NCI-H2227 (cell line): ENCODE measurements at regions not wholly inside any gene's neighbourhood (a gene's known extent, or its start where the extent isn't known, plus 50 kb on each side); places are given as distances from the start of the nearest gene placed in this dataset.

Experiments
- DNase-seq: peaks from one replicate; lab custom pipeline; 2025; ENCODE audit not compliant: unreplicated experiment; lab: John Stamatoyannopoulos, UW

- DNase-seq = peak; percentile 59
Observed at GRCh38 chr18:34159691-34160185, 65.0 kb downstream of the NOL4 start.

- peak; percentile 95 for DNase-seq
Observed at GRCh38 chr18:34158881-34159690, 65.6 kb downstream of the NOL4 start.

GRCh38 chr18:34153711-34154110 lies 71.0 kb downstream of the NOL4 start:
- peak; percentile 74 for DNase-seq

DNA sequence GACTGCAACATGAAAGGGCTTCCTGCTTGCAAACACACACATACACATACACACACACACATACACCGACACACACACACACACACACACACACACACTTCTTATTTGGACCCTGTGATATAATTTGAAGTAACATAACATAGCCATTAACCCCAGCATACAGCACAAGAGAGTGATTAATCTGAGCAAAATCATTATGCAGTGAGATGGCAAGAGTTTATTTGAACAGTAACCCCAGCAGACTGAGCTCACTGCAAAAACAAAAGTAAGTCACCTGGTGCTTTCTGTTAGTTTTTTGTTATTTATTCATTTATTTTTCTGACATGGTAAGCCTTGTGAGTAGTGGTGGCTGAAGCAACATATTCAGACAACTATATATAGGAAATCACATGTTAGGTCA lies 93.7 kb downstream of the NOL4 start:
- no peak for DNase-seq

DNA sequence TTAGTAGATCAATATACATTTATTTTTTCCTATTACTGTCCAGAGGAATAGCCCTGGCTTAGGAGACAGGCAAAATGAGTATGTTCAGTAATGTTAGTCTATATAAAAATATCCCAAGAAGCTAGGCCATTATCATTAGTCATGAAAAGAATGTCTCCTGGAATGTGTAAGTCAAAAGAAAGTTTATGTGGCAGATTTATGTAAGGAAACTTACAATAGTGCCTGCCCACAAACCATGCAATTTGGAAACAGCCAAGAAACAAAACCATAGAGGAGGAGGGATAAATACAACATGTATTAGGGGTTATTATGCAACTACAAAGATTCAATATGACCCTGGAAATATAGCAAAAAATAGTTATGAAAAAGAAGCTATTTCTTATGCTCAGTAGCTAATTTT lies 96.3 kb downstream of the NOL4 start:
- no peak for DNase-seq

DNA sequence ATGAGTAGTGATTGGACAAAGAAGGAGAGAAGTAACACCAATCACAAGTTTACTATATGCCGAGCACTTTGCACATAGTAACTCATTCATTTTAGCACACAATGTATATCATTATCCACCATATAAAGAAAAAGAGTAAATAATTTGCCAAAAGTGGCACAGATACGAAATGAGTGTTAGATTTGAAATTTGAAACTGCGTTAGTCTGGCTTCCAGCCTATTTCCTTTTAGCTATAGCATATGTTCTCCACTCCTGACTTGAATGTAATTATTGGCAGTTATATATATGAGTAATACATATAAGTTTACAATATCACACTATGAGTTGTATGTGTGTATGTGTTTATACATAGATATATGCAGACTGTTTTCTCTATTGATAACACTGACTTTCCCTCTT lies 98.6 kb downstream of the NOL4 start:
- DNase-seq = no peak

DNA sequence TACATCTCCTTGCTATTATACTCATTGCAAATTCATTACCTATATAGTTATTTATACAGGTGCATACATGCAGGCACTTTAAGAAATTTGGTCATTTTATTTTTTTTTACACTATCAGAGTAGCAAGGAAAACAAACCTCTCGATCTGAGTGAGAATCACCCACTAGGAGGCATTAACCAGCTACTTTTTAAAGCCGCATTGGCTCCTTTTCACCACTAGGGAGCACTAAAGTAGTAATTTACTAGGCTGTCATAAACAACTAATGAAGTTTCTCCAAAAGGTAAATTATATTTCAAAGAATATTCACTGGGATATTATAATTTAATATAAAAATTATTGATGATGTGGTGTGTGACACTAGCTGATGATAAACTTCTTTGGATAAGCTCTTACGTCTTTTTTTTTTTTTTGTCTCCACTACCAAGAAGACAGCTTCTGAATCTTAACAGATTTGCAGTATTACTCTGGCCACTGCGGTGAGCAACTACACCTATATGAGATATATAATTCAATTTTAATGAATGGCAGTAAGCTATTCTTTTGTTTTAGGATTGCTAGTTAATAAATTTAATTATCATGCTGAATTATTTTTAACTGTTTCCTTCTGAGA lies 101.9 kb downstream of the NOL4 start:
- peak; percentile 78 for DNase-seq

- DNase-seq = no peak
Observed at GRCh38 chr18:34121200-34121721, 103.5 kb downstream of the NOL4 start.

DNA sequence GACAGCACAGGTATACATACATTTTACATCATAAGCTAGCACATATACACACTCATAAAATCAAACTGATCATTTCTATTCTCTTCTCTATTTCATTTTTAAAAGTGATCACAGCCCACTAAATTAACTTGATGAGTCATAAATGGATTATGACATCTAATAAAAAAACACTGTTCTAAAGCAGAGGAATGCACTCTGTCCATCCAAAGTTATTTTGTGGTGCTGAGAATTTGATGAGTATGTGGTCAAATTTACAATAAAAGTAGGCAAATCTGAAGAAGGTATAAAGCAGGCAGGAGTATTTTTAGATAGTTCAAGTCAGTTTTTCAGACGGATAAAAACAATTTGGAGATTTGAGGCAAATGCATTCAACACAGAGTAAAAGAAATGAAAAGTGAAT lies 104.4 kb downstream of the NOL4 start:
- DNase-seq = no peak

- peak; percentile 85 for DNase-seq
Observed at GRCh38 chr18:34117319-34117718, 107.4 kb downstream of the NOL4 start.

- DNase-seq = no peak
Observed at GRCh38 chr18:34115409-34116081, 109.2 kb downstream of the NOL4 start.

GRCh38 chr18:34114996-34115395 lies 109.7 kb downstream of the NOL4 start:
- no peak for DNase-seq

DNA sequence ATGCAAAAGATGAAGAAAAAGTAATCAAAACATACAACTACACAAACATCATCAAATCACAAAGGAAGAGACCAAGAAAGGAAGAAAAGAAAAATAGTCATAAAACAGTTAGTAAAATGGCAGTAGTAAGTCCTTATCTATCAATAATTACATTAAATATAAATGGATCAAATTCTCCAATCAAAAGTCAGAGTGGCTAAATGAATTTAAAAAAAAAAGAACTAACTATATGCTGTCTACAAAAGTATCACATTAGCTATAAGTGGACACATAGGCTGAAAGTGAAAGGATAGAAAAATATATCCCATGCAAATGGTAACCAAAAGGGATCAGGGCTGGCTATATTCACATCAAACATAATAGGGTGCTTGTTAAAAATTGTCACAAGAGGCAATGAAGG lies 116.5 kb downstream of the NOL4 start:
- DNase-seq = no peak

DNA sequence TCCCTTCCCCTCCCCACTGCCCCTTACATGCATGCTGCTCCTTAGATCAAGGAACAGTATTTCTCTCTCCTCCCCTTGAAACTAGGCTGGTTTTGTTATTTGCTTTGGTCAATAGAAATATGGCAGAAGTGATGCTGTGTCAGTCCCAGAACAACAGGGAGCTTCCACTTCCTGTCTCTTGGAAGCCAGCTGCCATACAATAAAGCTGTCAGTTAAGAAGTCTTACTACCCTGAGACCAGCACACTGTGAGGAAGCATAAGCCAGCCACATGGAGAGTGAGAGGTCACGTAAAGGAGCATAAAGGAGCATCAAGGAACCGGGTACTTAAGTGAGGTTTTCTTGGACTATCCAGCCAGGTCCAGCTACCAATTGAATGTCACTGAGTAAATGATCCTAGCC lies 126.6 kb downstream of the NOL4 start:
- no peak for DNase-seq

- DNase-seq = no peak
Observed at GRCh38 chr18:34097312-34097711, 127.4 kb downstream of the NOL4 start.

DNA sequence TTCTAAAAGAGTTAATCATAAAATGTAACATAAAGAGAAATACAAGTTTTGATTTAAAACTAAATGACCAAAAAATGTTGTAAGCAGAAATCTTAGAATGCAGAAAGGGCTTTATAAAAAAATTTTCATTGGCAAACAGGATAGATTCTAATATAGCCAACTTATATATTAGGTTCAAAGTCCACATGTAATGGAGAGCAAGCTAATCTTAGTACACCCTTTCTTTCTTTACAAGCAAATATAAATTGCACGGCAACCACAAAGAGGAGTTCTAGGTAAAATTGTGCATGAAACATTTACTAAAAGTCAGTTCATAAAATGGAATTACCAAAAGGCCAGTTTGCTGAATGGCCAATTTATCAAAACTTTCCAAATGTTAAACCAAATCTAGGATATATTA lies 130.6 kb downstream of the NOL4 start:
- DNase-seq = no peak

DNA sequence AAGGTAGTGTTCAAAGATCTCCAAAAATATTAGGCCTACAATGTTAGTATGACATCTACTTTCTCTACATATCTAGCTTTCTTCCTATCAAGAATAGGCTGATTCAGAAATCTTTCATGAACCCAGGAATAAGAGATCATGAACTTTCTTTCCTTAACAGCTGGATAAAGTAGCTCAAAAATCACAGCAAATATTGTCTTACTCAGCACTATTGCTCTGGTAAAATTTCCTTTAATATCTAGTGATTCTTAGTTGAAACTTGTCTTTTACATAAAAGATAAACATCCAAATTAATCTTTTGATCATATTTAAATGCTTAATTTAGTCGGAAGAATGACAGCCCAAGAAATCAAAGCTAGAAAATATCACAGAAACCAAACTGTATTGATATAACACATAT lies 131.9 kb downstream of the NOL4 start:
- no peak for DNase-seq

GRCh38 chr18:34086370-34086769 lies 138.3 kb downstream of the NOL4 start:
- DNase-seq = no peak

DNA sequence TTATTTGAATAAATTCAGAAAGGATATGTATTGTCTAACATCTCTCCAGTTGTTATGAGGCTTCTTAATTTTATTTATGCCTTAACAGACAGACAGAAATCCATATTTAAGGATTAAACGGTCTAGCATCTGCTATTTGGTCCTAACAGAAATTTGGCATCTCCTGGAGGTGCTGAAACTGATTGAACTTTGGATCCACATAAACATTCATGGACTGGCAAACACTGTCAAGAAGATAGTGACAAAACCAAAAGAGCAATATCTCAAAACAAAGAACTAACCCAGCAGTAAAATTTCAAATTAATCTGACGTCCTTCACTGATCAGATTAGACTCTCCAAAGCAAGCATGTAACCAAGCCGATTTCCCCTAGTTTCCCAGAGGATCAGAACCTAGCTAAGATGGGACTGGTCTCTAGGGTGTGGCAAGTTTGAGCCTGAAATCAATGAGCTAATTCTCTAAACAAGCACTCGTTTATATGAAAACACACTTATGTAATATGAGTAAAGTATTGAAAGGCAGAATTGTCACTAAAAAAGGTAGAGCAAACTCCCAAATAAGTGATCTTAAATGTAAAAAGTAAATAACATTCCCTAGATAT lies 139.5 kb downstream of the NOL4 start:
- no peak for DNase-seq

GRCh38 chr18:34084635-34085034 lies 140.1 kb downstream of the NOL4 start:
- DNase-seq = no peak

GRCh38 chr18:34083910-34084535 lies 140.7 kb downstream of the NOL4 start:
- DNase-seq = no peak
